ENCODE measurements at regions not wholly inside any gene's neighbourhood (a gene's known extent, or its start where the extent isn't known, plus 50 kb on each side); places are given as distances from the start of the nearest gene placed in this dataset.

GRCh38 chr2:138414014-138414413 is 87.6 kb upstream of the SPOPL start:
- H3K27ac ChIP-seq (ENCODE audit: insufficient read depth, low read depth, low read length) = no peak overlapping the region
- no peak overlapping the region for H3K4me3 ChIP-seq (replicated peaks in 1 of 3; ENCODE audit: insufficient read depth in 1 of 3, low read depth in 1 of 3, low read length in 3 of 3)
- ChIA-PET POLR2A (no interaction called here), CTCF (interaction anchor here (1.1 kb wide), 1 partner anchor 39 kb away, joined by 3 read pairs; no protein-coding TSS in a partner anchor)
- dilution Hi-C loops (cut with MboI; ENCODE audit: extremely low pct_ligation_motif_present, low sequenced_read_pairs) = no loop called here
- no peaks in the 10 kb centered on the region for H3K9me1 ChIP-seq (replicated peaks; ENCODE audit: control insufficient read depth, extremely low read depth, insufficient read depth, low read length)
- H4K20me1 ChIP-seq (replicated peaks; ENCODE audit: control insufficient read depth, extremely low read depth, insufficient read depth, low read length) = no peaks in the 10 kb centered on the region
- no peaks in the 10 kb centered on the region for H3K9me3 ChIP-seq (replicated peaks; ENCODE audit: control insufficient read depth, insufficient read depth, low read length)
- H3K36me3 ChIP-seq (ENCODE audit: control insufficient read depth in 2 of 2, extremely low read depth in 1 of 2, insufficient read depth in 2 of 2, low read length in 2 of 2) = no peaks in the 10 kb centered on the region
- H3K9ac ChIP-seq (replicated peaks; ENCODE audit: extremely low read depth, insufficient read depth, low read length) = no peak overlapping the region
- no TSS peak for BruUV-seq (replicated peaks)
- H3K27me3 ChIP-seq (ENCODE audit: control insufficient read depth in 2 of 2, insufficient read depth in 2 of 2, low read length in 2 of 2) = no peaks in the 10 kb centered on the region
- H3K4me1 ChIP-seq (ENCODE audit: control insufficient read depth, extremely low read depth, insufficient read depth, low read length) = peaks cover 9% of the 10 kb centered on the region
- FAIRE-seq (no peak), DNase-seq (ENCODE audit: low read depth, low spot score) (no peak)
- TF ChIP-seq POLR2A (IDR thresholded peaks at IDR 0.05; ENCODE audit: low read depth, low read length) (no peak), JUN (IDR thresholded peaks at IDR 0.05; ENCODE audit: borderline replicate concordance, insufficient read depth, insufficient read length, low read depth) (no peak), FOS (IDR thresholded peaks at IDR 0.05; ENCODE audit: borderline replicate concordance, insufficient read depth, low read length) (no peak), MYC (IDR thresholded peaks at IDR 0.05; ENCODE audit: low read depth, low read length) (no peak), MAX (IDR thresholded peaks at IDR 0.05; ENCODE audit: insufficient read depth, insufficient read length) (no peak), EZH2 (IDR thresholded peaks at IDR 0.05; ENCODE audit: borderline replicate concordance, low read depth, low read length, severe bottlenecking) (no peak), POLR2AphosphoS5 (IDR thresholded peaks at IDR 0.05; ENCODE audit: insufficient read depth, low read depth, low read length) (no peak), CTCF (IDR thresholded peaks at IDR 0.05; ENCODE audit: extremely low read depth in 1 of 2, insufficient read depth in 1 of 2, low read depth in 1 of 2, low read length in 2 of 2) (no peak), GATA2 (IDR thresholded peaks at IDR 0.05; ENCODE audit: insufficient read depth, insufficient read length, low read depth, low read length) (no peak)
- no peak overlapping the region for H3K4me2 ChIP-seq (ENCODE audit: insufficient read depth, low read length)
- H2AFZ ChIP-seq (ENCODE audit: low read depth, low read length) = no peak overlapping the region
- H3K79me2 ChIP-seq (ENCODE audit: control insufficient read depth, insufficient read depth, low read length) = no peaks in the 10 kb centered on the region
- intact Hi-C loops (cut with micrococcal nuclease) = no loop called here

Data from endothelial cell of umbilical vein (primary cell).